ENCODE measurements at regions not wholly inside any gene's neighbourhood (a gene's known extent, or its start where the extent isn't known, plus 50 kb on each side); places are given as distances from the start of the nearest gene placed in this dataset.
"Not testable (repeated sequence)": the region's sequence is repeated elsewhere in the genome, so short reads cannot be mapped to it uniquely, and the experiment has no call there.

DNA sequence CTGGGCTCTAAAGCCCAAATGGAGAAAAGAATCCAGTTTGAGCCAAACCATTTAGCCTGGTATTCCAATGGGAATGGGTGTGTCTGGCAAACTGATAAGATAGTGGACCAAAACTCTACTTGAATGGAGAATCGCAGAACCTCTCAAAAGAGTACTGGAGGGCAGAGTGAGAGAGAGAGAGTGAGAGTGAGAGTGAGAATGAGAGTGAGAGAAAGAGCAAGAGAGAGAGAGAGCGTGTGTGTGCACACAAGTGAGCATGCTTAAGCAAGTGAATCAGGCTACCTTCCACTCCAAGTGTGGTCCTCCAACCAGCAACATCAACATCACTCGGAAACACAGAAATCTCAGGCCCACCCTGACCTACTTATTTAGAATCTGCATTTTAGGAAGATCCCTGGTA lies 58.8 kb downstream of the UQCRFS1 start:
- no peak for DNase-seq

DNA sequence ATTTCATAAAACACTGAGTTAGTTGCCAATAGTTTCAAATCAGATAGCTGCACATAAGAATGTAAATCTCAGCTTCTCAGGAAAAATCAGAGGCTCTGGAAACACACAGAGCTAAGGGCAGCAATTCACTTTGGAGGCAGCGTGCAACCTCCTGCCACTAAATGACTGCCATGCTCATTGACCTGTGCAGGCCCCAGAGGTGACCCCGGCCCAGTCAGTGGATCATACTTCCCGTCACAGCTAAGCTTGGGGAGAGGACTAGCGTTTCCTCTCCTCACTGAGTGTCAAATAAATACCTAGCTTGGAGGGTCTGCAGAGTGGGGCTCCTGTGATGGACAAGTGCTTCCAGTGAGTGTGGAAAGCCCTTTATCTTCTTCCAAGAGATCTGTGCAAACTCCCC lies 67.2 kb downstream of the UQCRFS1 start:
- no peak for DNase-seq

DNA sequence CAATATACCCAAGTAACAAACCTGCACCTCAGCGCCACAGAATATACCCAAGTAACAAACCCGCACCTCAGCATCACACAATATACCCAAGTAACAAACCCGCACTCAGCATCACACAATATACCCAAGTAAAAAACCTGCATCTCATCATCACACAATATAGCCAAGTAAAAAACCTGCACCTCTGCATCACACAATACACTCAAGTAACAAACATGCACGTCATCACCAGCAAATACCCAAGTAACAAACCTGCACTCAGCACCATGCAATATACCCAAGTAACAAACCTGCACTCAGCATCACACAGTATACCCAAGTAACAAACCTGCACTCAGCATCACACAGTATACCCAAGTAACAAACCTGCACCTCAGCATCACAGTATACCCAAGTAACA lies 69.8 kb downstream of the UQCRFS1 start:
- no peak for DNase-seq

DNA sequence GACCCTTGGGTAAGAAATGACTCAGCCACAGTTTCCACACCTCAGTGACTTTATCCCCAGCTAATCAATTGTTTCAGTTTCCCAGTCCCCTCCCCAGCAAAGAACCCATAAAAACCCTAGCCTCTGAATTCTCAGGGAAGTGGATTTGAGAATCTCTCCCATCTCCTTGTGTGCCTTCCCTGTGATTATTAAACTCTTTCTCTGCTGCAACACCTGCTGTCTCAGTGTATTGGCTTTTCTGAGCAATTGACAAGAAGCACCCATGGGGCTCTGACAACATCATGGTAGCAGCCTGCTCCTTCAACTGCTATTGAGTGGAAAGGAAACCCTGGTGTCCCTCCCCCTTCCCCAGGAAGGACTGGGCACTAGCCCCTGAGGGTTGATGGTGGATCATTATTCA lies 73.7 kb downstream of the UQCRFS1 start:
- DNase-seq = no peak

DNA sequence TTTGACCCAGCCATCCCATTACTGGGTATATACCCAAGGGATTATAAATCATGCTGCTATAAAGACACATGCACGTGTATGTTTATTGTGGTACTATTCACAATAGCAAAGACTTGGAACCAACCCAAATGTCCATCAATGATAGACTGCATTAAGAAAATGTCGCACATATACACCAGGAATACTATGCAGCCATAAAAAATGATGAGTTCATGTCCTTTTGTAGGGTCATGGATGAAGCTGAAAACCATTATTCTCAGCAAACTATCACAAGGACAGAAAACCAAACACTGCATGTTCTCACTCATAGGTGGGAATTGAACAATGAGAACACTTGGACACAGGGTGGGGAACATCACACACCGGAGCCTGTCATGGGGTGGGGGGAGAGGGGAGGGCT lies 74.7 kb downstream of the UQCRFS1 start:
- not testable (repeated sequence) for DNase-seq

DNA sequence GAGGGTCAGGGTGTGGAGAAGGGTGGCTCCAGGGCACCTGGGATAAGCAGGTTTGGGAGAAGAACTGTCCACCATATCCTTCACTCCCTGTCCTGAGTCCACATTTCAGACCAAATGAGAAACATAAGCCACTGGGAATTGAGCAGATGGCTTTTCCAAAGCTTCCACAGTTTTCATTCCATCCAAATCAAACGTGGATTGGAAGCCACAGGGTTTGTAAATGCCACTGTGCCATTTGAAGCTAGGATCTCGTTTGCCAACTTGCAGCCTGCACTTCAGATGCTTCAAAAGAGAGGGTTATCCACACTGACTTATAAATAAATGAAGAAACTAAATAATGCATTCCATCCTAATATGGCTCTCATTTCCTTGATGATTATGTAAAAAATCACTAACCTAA lies 81.5 kb downstream of the UQCRFS1 start:
- DNase-seq = no peak

DNA sequence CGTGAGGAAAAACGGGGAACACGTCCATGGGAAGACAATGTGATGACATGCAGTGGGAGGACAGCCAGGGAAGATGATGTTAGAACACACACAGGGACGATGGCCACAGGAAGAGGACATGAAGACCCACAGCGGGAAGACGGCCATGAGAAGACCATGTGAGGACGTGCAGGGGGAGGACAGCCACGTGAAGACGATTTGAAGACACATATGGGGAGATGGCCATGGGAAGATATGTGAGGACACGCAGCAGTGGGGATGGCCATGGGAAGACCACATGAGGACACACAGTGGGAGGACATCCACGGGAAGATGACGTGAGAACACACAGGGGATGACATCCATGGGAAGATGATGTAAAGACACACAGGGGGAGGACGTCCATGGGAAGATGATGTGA lies 83.8 kb downstream of the UQCRFS1 start:
- no peak for DNase-seq

DNA sequence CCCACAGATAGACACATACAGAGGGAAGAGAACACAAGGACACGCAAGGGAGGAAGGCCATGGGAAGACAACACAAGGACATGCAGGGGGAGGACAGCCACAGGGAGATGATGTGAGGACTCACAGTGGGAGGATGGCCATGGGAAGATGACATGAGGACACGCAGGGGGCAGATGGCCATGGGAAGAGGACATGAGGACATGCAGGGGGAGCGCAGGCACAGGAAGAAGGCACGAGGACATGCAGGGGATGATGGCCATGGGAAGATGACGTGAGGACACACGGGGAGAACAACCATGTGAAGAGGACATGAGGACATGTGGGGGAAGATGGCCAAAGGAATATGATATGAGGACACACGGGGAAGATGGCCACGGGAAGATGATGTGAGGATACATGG lies 84.7 kb downstream of the UQCRFS1 start:
- DNase-seq = no peak

DNA sequence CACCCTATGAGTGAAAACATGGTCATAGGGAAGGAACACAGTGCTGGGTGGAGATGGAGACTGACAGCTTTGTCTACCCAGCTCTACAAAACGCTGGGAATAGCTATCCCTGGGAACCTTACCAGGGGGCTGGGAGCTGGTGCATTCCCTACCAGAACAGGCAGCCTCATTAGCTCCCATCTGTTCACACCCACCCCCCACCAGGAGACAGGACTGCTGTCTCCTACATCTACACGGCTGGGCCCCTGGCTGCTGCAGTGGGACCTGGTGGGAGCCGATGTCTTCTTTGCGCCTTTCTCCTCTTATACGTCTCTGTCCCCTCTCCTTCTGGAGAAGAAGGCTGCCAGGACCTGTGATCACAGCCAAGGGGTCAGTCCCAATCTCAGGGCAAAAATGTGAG lies 90.8 kb downstream of the UQCRFS1 start:
- no peak for DNase-seq

DNA sequence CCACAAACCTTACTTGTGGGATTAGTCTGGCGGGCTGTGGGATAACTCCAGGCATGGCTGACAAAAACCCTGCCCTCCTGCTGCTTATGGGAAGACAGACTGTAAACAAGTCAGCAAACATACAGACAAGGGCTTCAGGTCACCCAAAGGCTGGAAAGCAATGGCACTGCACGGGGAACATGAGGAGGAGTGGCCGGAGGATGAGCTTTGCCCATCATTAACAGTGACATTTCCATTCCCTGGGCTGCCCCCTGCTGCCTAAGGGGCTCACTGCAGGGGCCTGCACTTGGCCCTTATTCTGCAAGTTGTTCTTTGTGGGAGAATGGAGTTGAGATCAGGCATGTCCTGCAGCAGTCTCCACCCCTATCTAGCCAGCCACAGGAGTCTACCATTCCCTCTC lies 91.3 kb downstream of the UQCRFS1 start:
- no peak for DNase-seq

DNA sequence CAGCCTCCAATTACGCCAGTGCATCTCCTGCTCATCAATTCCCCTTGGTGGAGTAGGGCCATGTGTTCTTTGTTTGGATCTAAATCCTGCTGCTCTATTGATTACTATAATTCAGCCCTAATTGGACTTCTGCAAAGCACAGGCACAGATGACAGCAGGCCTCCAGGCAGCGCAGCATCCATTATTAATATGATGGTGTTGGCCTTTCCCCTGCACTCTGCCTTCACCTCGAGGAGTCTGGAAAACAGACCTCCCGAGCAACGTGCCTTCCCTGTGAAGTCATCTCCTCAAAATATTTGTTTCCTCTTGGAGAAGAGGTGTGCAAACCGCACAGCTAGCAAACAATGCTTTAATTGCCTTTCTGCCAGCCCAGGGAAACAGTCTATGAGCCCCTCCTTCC lies 92.5 kb downstream of the UQCRFS1 start:
- no peak for DNase-seq

DNA sequence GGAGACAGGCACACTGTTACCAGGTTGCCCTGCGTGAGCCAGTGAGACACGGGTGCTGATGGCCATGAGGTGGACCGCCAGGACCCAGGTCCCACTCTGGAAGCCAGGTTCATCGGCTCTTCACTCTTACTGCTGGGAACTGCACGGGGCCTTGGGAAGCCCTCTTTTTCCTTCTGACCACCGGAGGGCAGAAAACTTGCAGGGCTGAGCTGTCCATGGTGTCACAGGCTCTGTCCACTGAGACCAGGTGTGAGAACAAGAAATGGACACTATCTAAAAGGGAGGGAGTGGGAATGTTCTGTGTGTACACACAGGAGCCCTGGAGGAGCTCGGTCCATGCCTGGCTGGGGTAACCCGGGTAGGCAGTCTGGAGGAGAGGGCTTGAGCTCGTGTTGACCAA lies 93.4 kb downstream of the UQCRFS1 start:
- no peak for DNase-seq

DNA sequence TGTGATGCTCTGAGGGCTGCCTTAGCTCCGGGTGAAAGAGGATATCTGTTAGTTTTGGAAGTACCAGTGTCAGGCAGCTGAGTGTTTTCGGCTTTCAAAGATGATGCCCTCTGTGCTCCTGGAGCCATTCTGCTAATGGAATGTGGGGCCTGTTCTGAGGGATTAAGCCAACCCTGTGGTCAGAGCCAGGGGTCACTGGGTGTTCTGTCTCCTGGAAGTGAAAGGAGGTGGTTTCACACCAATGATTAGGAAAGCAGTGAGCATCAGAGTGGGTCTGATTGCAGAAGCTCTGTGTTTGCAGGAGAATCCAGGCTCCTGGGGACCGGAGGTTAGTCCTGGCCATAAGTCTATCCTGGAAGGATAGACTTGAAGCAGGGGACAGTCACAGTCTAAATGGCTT lies 94.6 kb downstream of the UQCRFS1 start:
- no peak for DNase-seq

DNA sequence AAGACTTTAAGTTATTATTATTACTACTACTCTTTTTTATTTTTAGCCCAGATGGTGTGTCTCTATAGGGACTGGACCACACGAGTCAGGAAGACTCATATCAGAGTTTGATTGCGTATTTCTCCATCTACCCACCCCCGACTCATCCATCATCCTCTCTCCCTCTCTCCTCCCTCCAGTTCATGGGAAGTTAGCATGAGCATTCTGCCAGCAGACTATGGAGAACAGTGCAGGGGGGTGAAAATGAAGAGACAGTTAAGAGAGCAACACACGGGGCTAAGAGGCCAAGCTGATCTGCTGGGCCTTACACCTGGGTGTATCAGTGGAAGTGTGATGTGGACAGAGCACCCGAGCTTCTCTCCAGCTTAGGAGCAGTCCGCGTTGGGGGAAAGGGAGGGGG lies 95.0 kb downstream of the UQCRFS1 start:
- no peak for DNase-seq

DNA sequence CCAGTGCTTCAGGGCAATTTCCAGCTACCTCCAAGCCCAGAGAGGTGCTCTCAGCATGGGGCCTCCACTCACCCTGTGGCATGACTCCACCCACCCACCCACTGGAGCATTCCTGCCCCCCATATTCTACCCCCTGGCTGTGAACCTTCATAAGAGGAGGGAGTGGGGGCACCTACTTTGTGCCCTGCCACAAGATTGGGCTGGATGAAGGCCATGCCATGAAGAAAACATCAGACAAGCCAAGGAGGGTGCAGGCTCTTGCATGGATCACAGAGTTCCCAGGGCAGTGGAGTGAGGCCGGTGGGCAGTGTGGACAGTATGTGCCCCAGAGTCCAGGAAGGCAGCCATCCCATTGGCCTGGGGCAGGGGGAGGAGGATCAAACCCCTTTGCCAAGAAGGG lies 97.8 kb downstream of the UQCRFS1 start:
- DNase-seq = no peak

DNA sequence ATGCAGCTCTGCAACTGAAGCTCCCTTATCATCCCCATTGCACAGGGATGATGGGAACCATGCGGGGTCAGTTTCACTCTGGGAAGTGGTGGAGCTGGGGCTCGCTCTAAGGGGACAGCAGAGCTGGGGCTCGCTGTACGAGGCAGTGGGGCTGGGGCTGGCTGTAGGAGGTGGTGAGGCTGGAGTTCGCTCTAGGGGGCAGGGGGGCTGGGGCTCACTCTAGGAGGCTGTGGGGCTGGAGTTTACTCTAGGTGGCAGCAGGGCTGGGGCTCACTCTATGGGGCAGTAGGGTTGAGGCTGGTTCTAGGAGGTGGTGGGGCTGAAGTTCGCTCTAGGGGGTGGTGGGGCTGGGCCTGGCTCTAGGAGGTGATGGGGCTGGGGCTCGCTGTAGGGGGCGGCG lies 99.1 kb downstream of the UQCRFS1 start:
- DNase-seq = no peak

DNA sequence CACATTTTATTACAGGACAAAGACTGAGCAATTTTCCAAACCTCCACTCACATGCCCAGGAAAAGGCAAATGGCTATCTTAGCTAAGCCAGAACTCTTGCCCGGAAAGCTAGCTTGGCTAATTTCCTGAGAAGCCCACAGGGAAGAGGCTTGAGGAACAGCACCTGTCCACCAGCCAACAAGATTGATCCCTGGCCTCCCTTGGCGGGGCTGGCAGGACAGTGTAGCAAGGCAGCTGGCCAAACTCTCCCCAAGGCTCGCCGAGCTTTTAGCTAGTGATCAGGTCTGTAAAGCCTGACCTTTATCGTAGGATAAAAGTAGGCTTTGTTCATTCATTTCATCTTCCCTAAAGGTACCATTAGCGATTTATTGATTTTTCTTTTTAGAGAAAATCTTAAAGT lies 101.4 kb downstream of the UQCRFS1 start:
- no peak for DNase-seq

DNA sequence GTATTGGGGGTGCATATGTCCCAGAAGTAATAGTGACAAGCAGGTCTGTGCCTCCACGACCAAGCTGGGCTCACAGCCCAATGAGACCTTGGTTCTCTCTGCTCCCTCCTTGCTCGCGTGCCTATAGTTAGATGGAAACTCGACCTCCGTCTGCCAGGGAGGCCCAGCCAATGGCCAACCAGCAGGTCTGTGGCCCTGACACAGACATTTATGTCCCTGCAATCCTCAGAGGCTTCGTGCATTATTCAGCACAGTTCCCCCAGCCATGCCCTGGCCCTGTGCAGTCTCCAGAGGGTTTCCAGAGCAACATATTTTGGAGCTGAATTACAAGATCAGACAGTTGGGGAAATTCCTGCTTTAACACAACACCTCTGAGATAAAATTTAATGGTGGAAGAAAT lies 105.1 kb downstream of the UQCRFS1 start:
- DNase-seq = no peak

DNA sequence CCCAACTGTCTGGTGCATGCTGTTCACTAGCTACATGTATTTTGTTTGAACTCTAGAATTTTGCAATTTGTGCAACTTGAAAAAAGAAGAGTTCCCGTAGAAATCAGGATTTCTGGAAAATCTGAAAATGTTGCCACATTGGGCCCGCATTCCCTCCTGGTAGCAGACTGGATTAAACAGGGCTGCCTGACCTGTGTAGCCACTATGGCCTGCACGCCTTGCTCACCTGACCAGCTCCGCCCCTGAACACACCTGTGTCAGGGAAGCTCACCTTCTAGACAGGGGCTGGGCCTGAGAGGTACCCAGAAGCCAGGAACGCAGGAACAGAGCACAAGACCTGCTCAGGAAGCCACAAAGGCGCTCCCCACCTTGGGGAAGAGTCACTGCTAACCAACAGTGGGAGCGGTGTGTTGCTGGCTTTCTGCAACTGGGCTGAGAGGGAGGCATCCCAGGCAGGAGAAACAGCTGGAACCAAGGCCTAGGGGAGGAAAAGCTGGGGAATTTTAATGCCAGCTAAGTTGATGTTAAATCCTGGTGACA lies 106.5 kb downstream of the UQCRFS1 start:
- DNase-seq = no peak

DNA sequence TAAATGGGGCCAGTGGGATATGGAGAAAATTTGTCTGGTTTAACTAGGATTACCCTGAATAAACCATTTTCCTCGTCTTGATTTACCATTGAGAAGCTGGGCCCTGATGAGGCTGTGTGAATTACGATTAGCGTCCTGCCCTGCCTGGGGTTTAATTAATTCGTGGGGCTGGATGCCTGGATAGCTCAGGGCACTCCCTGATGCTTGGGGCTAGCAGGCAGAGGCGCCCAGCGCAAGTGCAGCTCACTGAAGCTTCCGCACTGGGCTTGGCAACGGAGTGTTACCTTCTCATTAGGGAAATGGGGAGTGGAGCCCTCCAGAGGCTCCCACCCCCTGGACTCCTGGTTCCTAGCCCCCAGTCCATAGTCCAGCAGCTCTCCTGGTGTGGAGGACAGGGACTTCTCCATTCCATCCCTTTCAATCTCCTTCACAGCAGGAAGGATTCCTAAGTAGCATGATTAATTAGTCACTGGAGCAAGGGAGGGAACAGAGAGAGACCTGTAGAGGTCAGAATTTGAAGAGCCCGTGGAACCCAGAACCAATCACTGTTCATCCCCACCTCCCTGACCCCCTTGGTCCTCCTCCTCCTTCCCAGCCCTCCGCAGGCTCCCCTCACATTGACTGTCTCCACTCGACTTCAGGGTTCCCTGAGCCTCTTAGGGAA lies 107.2 kb downstream of the UQCRFS1 start:
- no peak for DNase-seq

DNA sequence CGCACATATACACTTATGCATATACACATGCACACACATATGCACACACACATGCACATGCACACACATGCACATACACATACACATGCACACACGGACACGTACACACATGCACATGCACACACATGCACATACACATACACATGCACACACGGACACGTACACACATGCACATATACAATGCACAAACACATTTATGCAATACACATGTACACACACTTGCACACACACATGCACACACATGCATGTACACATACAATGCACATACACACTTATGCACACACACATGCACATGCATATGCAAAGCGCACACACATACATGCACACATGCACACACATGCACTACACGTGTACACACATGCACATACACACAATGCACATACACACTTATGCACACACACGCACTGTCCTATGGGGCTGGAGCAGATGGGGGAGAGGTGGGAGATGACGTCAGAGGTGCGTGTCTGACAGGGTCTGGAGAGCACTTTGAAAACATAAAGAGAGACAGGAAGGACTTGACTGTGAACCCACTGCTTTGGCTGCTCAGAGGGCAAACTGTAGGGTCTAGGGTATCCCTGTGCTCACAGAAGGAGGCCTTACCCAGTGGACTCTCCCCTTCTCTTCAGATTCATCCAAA lies 108.2 kb downstream of the UQCRFS1 start:
- no peak for DNase-seq

DNA sequence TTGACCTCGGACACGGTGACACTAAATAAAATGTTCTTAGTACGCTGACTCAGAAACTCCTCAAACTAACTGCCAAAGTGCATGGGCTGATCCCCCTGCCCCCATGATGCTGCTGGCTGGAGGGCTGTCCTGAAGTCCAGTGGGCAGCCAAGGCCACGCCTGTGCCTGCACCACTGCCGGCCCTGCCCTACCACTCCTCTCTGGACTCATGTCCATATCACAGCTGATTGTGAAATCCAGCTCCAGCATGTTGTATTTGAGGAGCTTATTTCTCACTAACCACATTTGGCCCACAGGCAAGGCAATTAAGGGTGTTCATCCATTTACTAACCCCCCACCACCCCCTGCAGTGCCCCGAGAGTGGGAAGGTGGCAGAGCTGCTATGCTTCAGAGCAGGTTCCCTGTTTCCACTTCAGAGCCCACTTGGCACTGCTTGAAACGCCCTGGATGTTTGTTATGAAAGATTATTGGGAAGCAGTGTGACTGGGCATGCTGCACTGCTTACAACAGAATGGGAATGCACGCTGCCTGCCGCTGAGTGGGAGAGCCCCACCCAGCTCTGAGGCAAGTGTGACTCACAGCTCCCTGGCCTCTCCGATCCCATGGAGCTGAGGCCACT lies 114.0 kb downstream of the UQCRFS1 start:
- DNase-seq = no peak

DNA sequence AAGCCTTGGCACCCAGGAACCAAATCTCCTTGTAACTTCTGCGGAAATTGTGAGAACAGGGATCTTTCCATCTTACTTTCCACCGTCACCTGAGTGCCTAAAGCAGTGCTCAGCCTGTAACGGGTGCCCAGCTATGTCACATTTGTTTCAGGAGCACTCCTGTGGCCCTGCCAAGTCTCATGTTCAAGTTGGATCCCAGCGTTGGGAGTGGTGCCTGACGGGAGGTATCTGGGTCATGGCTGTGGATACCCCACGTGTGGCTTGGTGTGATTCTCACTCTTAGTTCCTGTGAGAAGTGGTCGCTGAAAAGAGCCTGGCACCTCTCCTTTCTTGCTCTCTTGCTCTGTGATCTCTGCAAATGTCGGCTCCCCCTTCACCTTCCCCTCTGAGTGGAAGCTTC lies 114.9 kb downstream of the UQCRFS1 start:
- no peak for DNase-seq

DNA sequence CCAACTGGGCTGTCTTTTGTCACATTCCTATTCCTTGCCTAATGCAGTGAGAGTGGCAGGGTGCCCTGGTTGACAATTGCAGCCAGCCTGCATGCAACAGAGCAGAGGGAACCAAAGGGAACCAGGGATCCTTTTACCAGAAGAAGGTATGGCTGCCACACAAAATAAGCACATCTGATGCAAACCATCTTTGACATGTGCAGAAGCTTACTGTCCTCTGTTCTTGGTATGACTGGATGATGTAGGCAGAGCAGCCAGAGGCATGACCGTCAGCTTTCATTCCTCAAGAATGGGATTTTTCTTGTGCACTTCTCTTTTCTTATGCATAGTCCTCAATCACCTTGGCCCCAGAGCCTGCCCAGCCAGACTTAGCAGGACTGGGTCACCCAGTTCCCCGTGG lies 116.1 kb downstream of the UQCRFS1 start:
- DNase-seq = no peak

DNA sequence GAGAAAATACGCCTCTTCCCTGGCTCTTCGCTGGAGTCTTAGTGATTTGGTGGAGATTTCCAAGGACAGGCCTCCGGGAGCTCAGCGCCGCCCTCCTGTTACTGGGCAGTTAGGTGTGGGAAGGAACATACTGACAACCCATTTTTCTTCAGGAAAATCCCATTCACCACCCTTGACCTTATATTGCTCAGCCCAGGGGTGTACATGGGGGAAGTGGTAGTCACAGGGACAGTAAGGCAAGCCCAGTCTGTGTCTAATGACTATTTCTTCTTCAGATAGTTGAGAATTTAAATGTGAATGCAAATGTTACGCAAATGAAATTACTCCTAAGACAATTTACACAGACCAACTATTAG lies 119.4 kb downstream of the UQCRFS1 start:
- DNase-seq = no peak

Data from activated CD4-positive, alpha-beta T cell treated with anti-CD3 and anti-CD28 coated beads for 1 hour (primary cell).